ENCODE measurements at regions not wholly inside any gene's neighbourhood (a gene's known extent, or its start where the extent isn't known, plus 50 kb on each side); places are given as distances from the start of the nearest gene placed in this dataset.

DNA sequence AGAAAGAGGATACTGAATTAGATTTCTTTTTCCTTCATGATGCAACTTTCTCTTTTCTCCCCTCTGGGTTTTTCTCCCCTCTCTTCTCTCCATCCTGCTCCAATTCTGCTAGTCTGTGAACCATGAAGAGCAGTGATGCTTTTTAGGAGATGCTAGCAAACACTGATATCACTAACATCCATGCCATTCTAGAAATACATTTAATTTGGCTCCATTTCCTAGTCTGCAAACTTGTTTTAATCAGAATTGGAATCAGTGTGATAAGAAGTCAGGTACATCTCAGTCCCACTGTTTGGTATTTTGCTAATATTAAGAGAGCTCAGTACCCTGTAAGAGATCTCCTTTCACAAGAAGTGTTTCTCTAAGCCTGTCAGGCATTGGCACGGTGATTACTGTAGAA is 437.1 kb downstream of the RWDD3 start:
- DNase-seq (ENCODE audit: low read depth): no peak

DNA sequence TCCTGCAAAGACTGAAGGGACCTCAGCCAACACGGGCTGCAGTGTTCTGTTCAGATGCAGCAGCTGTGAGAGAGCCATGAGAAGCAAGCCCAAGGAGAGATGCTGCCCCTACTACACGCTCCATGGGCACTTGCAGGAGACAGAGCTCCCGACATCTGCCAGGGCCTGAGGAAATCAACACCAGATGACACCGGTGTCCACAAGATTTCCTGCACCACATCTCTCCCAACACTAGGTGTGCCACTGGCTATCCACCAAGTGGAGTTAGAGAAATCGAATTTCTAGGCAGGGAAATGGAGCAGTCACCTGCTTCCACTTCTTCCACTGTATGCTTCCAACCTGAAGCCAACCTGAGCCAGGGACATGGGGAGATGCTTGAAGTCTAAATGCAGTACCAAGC is 445.3 kb downstream of the RWDD3 start:
- no peak for DNase-seq (ENCODE audit: low read depth)

DNA sequence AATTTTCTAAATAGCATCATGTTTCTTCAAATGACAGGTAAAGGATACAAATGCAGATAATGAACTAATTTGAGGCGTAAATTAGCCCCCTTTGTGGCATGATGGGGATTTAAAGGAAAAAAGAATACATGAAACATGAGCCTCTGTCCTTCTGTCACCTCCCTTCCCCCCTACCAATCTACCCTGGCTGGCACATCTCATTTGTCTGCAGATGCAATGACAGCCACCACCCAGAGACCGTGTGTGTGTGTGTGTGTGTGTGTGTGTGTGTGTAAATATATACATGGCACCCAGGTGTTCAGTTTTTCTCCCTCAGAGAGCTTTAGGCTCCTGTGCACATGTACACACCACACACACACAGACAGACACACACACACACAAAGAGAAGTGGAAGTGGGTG is 451.1 kb downstream of the RWDD3 start:
- no peak for DNase-seq (ENCODE audit: low read depth)

DNA sequence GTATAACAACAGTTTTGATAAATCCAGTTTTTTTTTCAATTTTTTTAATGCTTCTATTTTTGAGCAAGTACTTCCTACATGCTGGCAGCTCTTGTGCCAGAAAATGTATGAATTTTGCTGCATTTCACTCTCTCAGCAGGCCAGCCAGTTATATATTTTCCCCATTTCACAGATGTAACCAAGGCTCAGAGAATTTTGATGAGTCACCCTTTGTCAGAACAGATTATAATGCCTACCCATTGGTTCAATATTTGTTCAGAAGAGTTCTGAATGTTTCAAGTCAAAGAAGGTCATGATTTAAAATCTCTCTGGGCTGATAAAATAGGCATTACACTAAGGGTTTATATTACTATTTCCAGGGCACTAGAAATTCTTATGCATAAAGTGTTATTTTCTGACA is 452.2 kb downstream of the RWDD3 start:
- DNase-seq (ENCODE audit: low read depth): no peak

DNA sequence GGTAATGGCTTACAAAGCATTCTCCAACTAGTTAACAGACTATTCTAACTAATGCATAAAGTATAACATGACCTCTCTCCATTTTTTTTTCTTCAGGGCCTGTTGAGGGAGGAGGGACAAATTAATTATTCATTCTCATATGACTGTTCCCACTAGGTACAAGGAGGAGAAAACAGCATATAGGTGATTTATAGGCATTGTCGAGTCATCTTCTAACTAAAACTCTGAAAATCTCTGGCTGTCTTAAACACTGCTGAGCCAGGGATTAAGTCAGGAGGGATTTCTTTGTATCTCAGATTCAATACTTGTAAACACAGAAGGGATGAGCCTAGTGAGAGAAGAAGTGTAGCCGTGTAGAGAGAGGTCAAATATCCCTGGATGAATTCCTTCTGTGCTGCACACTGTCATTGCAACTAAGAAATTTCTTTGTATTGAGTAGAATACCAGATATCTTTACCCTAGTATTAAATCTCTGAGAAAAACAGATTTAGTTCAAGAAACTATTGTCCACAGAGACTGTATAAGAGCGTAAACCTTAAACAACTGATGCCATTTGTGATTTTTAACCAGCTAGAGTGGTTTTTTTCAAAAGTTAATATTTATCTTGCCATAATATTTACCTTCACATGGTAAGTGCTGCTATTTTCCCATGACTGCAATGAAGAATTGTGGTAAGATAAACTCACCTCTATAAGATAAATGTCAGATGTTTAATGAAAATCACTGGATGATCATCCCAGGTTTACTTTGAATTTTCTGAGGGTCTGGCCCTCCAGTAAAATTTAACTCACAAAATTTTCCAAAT is 465.3 kb downstream of the RWDD3 start:
- no peak for DNase-seq (ENCODE audit: low read depth)

DNA sequence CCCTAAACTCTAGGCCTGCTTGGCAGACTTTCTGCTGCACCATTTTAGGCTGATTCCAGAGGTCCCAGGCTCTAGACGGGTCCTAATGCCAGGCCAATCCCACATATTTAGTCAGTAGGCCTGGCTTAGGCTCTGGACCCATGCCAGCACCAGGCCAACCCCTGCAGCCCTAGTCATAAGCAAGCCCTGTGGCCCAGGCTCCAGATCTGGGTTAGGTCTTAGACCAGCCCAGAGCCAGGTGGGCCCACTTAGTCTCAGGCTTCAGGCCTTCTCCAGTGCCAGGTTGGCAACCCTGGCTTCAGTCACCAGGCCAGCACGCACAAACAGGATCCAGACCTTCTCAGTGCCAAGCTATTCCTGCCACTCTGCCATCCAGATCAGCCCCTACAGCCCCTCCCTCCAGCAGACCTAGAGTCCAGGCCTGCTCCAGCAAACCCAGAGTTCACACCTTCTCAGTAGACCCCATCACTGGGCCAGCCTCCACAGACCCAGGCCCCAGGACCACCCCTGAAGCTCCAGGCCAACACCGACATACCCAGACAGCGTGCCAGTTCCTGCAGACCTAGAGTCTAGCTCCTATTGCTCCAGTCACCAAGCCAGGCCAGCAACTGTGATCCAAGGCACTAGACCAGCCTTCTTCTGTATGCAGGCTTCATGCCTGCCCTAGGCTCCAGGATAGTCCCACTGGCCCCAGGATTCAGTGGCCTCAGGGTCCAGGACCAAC is 467.6 kb downstream of the RWDD3 start:
- no peak for DNase-seq (ENCODE audit: low read depth)

DNA sequence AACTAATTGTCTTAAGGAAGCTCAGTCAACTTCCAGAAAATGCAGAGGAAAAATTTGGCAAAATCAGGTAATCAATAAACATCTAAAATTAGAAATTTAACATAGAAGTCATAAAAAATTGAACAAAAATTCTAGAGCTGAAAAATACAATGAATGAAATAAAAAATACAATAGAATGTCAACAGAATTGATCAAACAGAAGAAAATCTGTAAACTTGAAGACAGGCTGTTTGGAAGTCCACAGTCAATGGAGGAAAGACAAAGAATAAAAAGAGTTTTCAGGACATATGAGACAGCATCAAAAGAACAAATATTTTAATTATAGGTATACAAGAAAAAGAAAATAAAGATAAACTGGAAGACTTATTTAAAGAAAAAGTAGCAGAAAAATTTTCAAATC is 469.0 kb downstream of the RWDD3 start:
- no peak for DNase-seq (ENCODE audit: low read depth)

DNA sequence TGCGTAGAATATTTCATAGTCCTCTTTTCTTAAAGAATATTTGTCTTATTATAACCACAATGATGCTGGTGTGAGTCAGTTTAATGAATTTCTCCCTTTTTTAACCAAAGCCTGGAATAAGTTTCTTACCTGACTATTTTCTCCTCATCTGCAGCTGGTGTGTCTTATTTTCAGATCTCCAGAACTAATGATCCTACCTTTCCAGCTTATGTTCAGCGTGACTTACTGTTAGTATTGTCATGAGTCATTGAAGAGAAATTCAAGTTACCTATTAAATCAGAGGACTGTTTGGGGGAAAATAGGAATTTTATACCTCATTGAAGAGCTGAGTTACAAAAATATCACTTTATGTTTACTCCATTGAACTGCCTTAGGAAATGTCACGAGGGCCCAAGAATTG is 482.1 kb downstream of the RWDD3 start:
- no peak for DNase-seq (ENCODE audit: low read depth)

DNA sequence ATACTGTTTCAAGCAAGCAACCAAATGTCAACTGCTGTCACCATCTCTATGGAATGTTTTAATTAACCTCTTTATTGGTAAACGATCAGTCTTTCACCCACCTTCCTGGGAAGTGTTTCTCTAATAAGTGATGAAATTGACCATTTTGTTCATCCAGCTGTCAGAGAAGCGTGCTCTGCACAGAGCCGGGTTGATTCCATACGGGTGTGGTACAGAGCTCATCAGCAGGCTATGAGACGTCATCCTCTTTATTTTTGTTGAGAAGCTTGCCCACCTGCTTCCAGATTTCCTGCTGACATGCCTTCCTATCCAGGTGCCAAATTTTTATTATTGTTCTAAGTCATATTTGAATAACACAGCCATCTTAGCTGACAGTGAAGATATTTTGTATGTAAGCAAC is 482.5 kb downstream of the RWDD3 start:
- no peak for DNase-seq (ENCODE audit: low read depth)

DNA sequence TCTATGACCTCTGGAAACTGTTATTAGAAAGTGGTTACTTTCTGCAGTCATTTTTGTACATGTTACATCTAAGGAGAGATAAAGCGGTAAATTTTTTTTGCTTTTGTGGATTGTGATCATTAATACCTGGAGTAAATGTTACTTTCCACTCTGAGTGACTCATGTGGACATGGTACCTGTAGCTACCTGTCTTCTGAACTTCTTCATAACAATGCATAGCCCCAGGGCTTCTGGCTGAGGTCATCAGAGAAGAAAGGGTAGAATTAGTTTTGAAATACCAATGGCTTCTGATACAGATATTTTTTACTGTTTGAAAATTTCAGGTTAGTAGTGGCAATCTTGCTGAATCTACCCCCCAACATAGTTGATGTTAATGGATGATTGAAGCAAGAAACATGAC is 489.3 kb downstream of the RWDD3 start:
- DNase-seq (ENCODE audit: low read depth): no peak

DNA sequence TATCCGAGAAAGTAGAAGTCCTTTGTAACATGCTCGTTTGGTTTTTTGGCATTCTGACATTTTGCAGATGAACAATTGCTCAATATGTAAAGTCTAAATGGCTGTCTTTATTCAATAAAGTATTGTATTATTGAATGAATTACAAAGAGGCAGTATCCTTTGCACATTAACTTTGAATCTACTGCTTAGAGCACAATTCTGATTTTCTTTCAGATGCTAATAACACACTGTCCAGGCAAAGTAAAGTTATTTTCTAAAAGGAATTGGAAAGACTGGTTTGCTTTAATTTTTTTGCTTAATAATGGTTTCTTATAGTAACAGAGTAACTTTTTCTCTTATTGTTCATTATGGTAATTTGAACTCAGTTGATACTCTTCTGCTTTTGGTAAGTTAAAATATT is 494.8 kb downstream of the RWDD3 start:
- DNase-seq (ENCODE audit: low read depth): no peak

DNA sequence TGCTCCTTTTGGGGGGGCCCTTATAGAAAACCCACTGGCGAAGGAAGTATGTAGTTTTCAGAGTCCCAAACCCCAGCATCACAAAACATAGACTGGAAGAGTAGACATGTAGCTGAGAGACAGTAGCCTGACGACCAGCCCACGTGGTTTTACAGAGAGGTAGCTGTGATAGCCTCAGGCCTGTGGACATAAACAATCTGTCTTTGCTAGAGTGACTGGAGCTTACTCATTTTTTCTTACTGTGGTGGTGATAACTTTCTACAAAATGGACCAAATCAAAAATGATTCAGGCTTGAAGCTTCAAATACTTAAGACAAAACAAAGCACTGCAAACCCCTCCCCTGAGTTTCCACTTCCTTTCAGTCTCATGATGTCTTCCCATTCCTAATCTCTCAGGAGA is 497.0 kb downstream of the RWDD3 start:
- no peak for DNase-seq (ENCODE audit: low read depth)

DNA sequence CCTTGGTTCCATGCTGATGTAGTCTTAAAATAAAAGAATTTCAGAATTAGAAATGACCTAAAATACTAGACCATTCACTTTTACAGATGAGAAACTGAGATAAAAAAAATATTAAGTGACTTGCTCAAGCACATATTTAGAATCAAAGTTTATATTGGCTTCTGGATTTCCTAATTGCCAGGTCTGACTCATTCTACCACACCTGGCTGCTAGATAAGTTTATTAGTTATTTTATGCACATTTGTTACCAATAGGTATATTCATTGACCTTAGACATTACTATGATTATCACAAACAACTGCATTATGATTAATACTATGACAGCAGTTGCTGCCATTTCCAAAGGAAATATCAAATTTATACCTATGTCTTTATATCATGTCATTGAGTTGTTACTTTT is 497.5 kb downstream of the RWDD3 start:
- no peak for DNase-seq (ENCODE audit: low read depth)

DNA sequence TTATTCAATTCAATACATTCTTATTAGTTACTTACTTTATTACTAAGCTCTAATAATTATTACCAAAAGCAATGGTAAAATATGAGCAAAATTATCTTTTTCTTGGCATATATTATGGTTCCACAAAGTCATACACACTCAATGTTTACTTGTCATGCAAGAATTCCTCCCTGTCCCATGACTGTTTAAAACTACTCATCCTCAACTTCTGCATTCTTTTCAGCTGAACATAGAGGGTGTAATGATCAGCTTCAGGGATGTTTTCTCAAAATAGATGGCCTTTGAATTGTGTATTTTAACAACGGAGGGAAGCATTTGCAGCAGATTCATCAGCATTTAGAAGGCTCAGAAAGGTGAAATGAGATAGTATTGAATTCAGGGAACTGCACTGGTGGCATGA is 499.0 kb downstream of the RWDD3 start:
- no peak for DNase-seq (ENCODE audit: low read depth)

DNA sequence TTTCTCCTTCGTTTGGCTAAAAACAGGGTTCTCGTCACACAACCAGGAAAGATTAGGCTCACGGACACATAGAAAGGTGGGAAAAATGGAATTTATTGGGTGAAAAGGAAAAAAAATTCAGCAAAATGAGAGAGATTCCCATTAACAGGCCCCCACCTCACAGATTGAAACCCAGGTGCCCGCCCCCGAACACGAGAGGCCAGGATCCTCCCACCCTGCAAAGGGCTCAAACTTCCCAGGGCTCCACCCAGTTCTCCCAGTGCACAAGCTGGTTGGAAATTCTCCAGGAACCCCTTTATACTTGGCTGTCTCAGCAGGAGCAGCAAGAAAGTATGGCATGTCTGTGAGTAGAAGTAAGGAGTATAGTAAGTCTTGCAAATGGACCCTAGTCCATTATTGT is 499.7 kb downstream of the RWDD3 start:
- DNase-seq (ENCODE audit: low read depth): no peak

DNA sequence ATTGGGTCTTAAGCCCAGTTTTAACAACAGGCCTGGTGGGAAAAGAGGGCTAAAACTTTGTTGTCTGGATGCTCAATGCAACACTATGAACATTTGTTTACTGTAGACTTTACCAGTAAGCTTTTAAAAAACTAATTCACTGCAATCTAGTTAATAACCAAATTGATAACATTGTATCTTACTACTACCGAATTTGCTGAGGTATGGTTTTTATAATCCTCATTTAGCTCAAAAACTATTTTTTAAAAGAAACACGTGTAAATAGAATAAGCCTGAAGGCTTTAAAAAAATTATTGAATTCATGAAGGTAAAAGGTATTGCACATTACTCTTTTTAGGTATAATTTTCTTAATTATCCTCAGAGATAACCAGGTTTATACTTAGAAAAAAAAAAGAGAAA is 500.6 kb downstream of the RWDD3 start:
- DNase-seq (ENCODE audit: low read depth): no peak

DNA sequence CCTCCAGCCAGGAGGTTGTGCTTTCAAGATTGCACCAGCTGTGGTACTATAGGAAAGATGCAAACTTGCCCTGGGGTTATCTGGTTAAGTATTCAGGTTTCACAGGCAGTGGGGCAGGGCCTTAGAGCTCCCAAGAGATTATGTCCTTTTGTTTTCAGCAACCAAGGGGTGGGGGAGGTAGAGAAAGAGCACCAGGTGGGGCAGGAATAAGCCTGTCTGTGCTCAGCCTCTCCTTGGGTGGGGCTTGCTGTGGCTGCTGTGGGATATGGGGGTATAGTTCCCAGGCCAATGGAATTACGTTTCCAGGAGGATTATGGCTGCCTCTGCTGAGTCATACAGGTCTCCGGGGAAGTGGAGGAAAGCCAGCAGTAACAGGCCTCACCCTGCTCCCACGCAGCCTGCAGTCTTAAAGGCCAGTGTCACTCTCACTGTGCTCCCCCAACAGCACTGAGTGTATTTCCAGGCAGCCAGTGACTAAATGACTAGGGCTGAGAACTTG is 508.6 kb downstream of the RWDD3 start:
- DNase-seq (ENCODE audit: low read depth): peak; percentile 26

DNA sequence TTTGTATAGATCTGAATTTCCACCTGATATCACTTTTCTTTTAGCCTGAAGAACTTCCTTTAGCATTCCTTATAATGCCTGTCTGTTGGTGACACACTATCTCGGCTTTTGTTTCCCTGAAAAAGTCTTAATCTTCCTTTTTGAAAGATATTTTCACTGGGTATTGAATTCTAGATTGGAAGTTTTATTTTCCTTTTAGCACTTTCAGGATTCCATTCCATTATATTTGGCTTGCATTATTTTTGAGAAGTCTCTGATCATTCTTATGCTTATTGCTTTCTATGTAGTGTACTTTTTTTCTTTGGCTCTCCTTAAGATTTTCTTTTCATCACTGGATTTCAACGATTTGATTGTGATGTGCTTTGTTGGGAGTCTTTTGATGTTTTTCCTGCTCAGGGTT is 510.7 kb downstream of the RWDD3 start:
- no peak for DNase-seq (ENCODE audit: low read depth)

DNA sequence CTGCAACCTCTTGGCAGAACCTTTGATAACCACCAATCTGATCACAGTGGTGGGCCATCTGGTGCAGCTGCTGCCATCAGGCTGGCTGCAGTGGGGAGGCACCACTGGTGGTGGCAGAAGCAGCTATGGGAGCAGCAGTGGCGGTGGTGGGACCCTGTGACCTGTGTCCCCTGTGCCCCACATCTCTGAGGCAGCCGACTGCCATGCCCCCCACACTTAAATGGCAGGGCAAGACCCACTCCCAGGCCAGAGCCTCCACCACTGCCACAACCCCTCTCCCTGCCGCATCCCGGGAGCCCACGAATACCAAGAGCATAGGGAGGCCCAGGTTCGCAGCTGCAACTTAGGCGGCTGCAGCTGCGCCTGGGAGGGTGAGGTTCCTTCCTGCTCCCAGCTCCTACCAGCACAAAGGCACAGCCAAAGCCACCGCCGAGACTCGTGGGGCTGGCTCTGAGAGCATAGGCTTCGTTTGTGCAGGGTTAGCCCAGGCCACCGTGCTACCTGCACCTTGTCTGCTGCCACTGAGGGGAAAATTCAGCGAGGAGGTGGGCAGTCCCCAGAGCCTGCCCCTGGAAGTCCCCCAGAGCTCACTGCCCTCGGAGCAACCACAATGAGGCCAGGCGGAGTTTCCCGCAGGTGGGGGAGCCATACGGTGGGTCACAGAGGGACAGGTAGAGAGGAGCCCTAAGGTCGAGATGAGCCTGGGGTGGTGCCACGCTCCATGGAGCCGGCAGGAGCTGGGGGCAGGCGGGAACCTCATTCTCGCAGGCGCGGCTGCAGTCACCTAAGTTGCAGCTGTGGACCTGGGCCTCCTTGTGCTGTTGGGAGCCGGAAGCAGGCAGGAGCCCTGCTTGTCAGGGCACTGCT is 518.7 kb downstream of the RWDD3 start:
- DNase-seq (ENCODE audit: low read depth): no peak

DNA sequence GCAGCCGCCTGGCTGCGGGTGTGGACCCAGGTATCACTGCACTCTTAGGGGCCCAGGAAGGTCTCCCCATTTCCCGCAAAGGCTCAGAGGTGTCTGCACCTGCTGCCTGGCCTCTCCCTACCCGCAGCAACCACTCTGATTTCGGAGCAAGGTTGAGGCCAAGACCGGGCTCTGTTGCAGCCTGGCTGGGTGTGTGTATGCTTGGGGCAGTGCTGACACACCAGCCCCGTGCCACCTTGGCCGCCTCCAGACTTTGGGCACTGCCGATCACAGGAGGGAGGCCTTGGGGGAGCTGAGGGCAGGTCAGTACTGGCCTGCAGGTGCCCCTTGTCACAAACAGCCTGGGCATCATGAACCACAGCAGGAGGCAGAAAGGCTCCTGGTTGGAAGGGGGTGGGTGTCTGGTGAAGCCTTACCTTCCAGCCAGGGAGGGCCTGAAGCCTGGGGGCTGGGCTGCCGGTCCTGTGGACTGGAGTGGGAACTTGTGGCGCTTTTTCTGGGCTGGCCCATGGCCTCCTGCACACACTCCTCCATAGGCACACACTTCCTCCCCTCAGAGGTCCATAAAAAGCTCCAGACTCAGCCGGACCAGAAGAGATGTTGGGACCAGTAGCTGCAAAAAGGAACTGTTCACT is 519.5 kb downstream of the RWDD3 start:
- DNase-seq (ENCODE audit: low read depth): no peak

DNA sequence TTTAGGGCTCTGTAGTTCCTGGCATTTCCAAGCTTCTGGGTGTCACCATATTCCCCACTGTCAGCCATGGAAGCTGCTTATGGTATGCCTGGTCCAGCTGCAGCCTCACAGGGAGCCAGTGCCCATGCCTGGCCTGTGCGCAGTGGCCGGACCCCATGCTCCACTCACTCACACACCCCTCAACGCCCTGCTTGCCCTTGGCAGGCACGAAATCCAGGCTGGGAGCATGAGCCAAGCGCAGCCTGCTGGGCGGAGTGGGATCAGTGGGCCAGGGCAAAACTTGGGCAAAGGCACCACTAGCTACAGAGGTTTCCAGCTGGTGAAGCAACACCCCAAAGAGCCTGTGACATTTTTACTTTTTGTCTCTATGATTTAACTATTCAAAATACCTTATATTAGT is 520.4 kb downstream of the RWDD3 start:
- no peak for DNase-seq (ENCODE audit: low read depth)

DNA sequence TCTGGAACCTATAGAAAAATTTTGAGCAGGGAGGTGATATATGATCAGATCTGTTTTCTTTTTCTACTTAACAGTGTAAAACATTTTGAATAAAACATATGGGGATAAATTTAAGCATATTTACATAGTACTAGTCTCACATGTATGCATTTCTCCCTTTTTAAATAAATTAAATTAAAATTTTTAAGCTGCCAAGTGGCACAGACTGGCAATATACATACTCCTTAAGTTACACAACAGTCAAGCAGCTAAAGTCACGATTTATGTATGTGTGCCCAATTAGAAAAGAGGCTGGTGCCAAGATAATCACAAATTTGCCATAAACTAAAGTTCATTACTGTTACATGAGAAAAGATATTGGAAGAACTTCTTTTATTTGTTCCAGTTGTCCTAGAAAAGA is 532.0 kb downstream of the RWDD3 start:
- no peak for DNase-seq (ENCODE audit: low read depth)

Measured in iris pigment epithelial cell (primary cell).